Ishikawa (cell line): ENCODE measurements at regions not wholly inside any gene's neighbourhood (a gene's known extent, or its start where the extent isn't known, plus 50 kb on each side); places are given as distances from the start of the nearest gene placed in this dataset.

Experiments
- EGR1 ChIP-seq: IDR thresholded peaks from 2 replicates; pipeline ENCODE4 v1.6.1; 2012
- EP300 ChIP-seq: IDR thresholded peaks from 2 replicates; pipeline ENCODE4 v1.6.1; 2012; ENCODE audit warnings: borderline replicate concordance
- FOXM1 ChIP-seq: IDR thresholded peaks from 2 replicates; pipeline ENCODE4 v1.6.1; 2012; ENCODE audit warnings: low read depth, borderline replicate concordance
- TAF1 ChIP-seq: IDR thresholded peaks from 2 replicates; pipeline ENCODE4 v1.6.1; 2012; ENCODE audit warnings: low read depth, mild to moderate bottlenecking
- ZBTB7A ChIP-seq: IDR thresholded peaks from 2 replicates; pipeline ENCODE4 v1.6.1; 2012; ENCODE audit warnings: low read depth
- TF ChIP-seq, protein P1 (sequence below): IDR thresholded peaks from 2 replicates; pipeline ENCODE4 v1.6.1; 2012; ENCODE audit warnings: low read depth, mild to moderate bottlenecking
- TF ChIP-seq, protein P2 (sequence below): IDR thresholded peaks from 2 replicates; pipeline ENCODE4 v1.6.1; 2012

DNA sequence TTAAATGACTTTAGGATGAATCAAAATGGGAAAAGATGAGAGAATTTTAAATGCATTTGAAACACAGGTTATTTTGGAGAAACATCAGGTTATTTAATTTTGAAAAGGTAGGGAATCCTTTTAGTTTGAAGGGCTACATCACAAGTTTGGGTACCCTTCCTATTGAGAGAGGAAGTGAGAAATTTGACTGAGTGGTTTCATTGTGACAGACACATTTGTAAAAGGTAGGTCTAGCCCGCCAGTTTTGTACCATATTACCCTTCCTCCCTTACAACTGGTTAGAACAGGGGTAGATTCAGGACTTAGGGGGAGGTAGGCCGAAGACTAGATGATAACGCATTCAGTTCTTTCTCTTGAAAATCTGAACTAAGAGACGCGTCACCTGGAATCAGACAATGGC is 464.2 kb downstream of the EBF1 start:
- TF ChIP-seq, protein P1, sequence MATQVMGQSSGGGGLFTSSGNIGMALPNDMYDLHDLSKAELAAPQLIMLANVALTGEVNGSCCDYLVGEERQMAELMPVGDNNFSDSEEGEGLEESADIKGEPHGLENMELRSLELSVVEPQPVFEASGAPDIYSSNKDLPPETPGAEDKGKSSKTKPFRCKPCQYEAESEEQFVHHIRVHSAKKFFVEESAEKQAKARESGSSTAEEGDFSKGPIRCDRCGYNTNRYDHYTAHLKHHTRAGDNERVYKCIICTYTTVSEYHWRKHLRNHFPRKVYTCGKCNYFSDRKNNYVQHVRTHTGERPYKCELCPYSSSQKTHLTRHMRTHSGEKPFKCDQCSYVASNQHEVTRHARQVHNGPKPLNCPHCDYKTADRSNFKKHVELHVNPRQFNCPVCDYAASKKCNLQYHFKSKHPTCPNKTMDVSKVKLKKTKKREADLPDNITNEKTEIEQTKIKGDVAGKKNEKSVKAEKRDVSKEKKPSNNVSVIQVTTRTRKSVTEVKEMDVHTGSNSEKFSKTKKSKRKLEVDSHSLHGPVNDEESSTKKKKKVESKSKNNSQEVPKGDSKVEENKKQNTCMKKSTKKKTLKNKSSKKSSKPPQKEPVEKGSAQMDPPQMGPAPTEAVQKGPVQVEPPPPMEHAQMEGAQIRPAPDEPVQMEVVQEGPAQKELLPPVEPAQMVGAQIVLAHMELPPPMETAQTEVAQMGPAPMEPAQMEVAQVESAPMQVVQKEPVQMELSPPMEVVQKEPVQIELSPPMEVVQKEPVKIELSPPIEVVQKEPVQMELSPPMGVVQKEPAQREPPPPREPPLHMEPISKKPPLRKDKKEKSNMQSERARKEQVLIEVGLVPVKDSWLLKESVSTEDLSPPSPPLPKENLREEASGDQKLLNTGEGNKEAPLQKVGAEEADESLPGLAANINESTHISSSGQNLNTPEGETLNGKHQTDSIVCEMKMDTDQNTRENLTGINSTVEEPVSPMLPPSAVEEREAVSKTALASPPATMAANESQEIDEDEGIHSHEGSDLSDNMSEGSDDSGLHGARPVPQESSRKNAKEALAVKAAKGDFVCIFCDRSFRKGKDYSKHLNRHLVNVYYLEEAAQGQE = no peak
- TF ChIP-seq, protein P2, sequence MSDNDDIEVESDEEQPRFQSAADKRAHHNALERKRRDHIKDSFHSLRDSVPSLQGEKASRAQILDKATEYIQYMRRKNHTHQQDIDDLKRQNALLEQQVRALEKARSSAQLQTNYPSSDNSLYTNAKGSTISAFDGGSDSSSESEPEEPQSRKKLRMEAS = no peak
- TF ChIP-seq EP300 (no peak), ZBTB7A (no peak), FOXM1 (no peak), EGR1 (no peak), TAF1 (no peak)
